ENCODE measurements at regions not wholly inside any gene's neighbourhood (a gene's known extent, or its start where the extent isn't known, plus 50 kb on each side); places are given as distances from the start of the nearest gene placed in this dataset.
"Not testable (repeated sequence)": the region's sequence is repeated elsewhere in the genome, so short reads cannot be mapped to it uniquely, and the experiment has no call there.

DNA sequence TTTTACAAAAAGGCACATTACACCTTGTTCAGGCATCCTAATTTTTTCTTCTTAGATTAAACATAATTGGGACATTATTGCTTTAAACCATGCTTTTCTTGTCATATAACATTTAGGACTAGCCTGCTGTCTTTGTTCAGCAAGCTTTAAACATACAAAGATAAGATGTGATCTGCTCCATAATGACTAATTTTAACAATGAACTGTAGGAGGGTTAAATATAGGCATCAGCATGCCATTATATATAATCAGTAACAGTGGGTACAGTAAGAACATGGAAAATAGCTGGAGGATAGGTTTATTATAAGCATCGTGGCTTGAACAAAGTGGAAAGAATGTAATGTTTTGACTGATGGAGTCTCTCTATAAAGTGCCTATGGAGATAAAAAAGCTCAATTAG is 661.7 kb downstream of the SLITRK6 start:
- Histone ChIP-seq H3K36me3 (ENCODE audit: control insufficient read depth in 2 of 2, insufficient read depth in 2 of 2, low read length in 2 of 2) (no peaks in the 10 kb centered on the region), H3K27ac (ENCODE audit: low read length) (no peak overlapping the region), H3K4me1 (ENCODE audit: control insufficient read depth, insufficient read depth, low read length) (no peaks in the 10 kb centered on the region), H3K27me3 (ENCODE audit: control insufficient read depth in 1 of 2, insufficient read depth in 2 of 2, low read length in 2 of 2) (no peaks in the 10 kb centered on the region), H3K9ac (ENCODE audit: low read length in 2 of 2) (no peak overlapping the region), H3K4me3 (ENCODE audit: low read length in 2 of 2) (no peak overlapping the region), H3K9me3 (ENCODE audit: control insufficient read depth in 2 of 2, low read length in 2 of 2) (no peaks in the 10 kb centered on the region)

DNA sequence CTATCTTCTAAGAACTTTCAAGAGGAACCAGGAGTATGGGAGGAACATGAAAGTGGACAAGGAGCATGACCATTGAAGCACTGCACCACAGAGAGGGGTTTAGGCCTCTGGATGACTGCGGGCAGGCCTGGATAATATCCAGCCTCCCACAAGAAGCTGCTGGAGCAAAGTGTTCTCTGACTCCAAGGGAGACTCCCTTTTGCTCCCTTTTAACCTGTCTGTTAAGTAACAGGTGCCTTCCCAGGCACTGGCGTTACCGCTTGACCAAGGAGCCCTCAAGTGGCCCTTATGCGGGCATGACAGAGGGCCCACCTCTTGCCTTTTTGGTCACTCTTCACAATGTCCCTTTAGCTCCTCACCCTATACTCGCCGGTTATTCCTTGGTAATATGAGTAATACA is 666.2 kb downstream of the SLITRK6 start:
- Histone ChIP-seq H3K27ac (ENCODE audit: low read length) (no peak overlapping the region), H3K4me1 (ENCODE audit: control insufficient read depth, insufficient read depth, low read length) (no peaks in the 10 kb centered on the region), H3K9me3 (ENCODE audit: control insufficient read depth in 2 of 2, low read length in 2 of 2) (no peaks in the 10 kb centered on the region), H3K27me3 (ENCODE audit: control insufficient read depth in 1 of 2, insufficient read depth in 2 of 2, low read length in 2 of 2) (no peaks in the 10 kb centered on the region), H3K4me3 (ENCODE audit: low read length in 2 of 2) (no peak overlapping the region), H3K9ac (ENCODE audit: low read length in 2 of 2) (no peak overlapping the region), H3K36me3 (ENCODE audit: control insufficient read depth in 2 of 2, insufficient read depth in 2 of 2, low read length in 2 of 2) (no peaks in the 10 kb centered on the region)

DNA sequence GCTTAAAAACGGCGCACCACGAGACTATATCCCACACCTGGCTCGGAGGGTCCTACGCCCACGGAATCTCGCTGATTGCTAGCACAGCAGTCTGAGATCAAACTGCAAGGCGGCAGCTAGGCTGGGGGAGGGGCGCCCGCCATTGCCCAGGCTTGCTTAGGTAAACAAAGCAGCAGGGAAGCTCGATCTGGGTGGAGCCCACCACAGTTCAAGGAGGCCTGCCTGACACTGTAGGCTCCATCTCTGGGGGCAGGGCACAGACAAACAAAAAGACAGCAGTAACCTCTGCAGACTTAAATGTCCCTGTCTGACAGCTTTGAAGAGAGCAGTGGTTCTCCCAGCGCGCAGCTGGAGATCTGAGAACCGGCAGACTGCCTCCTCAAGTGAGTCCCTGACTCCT is 675.7 kb downstream of the SLITRK6 start:
- H3K9me3 ChIP-seq (ENCODE audit: control insufficient read depth in 2 of 2, low read length in 2 of 2); H3K4me1 ChIP-seq (ENCODE audit: control insufficient read depth, insufficient read depth, low read length); H3K4me3 ChIP-seq (ENCODE audit: low read length in 2 of 2); H3K9ac ChIP-seq (ENCODE audit: low read length in 2 of 2); H3K36me3 ChIP-seq (ENCODE audit: control insufficient read depth in 2 of 2, insufficient read depth in 2 of 2, low read length in 2 of 2); H3K27ac ChIP-seq (ENCODE audit: low read length); H3K27me3 ChIP-seq (ENCODE audit: control insufficient read depth in 1 of 2, insufficient read depth in 2 of 2, low read length in 2 of 2): not testable (repeated sequence)

GRCh38 chr13:85108356-85108755 is 690.9 kb downstream of the SLITRK6 start:
- Histone ChIP-seq H3K4me3 (ENCODE audit: low read length in 2 of 2) (no peak overlapping the region), H3K9me3 (ENCODE audit: control insufficient read depth in 2 of 2, low read length in 2 of 2) (no peaks in the 10 kb centered on the region), H3K9ac (ENCODE audit: low read length in 2 of 2) (no peak overlapping the region), H3K27ac (ENCODE audit: low read length) (no peak overlapping the region), H3K4me1 (ENCODE audit: control insufficient read depth, insufficient read depth, low read length) (no peaks in the 10 kb centered on the region), H3K27me3 (ENCODE audit: control insufficient read depth in 1 of 2, insufficient read depth in 2 of 2, low read length in 2 of 2) (no peaks in the 10 kb centered on the region), H3K36me3 (ENCODE audit: control insufficient read depth in 2 of 2, insufficient read depth in 2 of 2, low read length in 2 of 2) (no peaks in the 10 kb centered on the region)

DNA sequence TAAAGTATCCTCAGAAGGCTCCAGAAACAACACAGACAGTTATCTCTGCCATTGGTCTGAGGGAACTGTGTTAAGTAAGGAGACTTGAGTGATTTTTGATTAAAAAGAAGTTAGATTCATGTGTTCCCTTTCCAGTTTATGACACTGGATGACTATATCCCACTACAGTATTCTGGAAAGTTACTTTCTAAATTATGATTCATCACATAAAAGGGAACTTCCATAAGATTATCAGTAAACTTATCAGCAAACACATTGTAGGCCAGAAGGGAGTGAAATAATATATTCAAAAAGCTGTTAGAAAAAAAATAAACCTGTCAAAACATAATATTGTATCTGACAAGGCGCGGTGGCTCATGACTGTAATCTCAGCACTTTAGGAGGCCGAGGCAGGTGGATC is 700.0 kb downstream of the SLITRK6 start:
- no peaks in the 10 kb centered on the region for H3K4me1 ChIP-seq (ENCODE audit: control insufficient read depth, insufficient read depth, low read length)
- H3K27me3 ChIP-seq (ENCODE audit: control insufficient read depth in 1 of 2, insufficient read depth in 2 of 2, low read length in 2 of 2): no peaks in the 10 kb centered on the region
- H3K9me3 ChIP-seq (ENCODE audit: control insufficient read depth in 2 of 2, low read length in 2 of 2): no peaks in the 10 kb centered on the region
- H3K27ac ChIP-seq (ENCODE audit: low read length): no peak overlapping the region
- no peaks in the 10 kb centered on the region for H3K36me3 ChIP-seq (ENCODE audit: control insufficient read depth in 2 of 2, insufficient read depth in 2 of 2, low read length in 2 of 2)
- no peak overlapping the region for H3K4me3 ChIP-seq (ENCODE audit: low read length in 2 of 2)
- no peak overlapping the region for H3K9ac ChIP-seq (ENCODE audit: low read length in 2 of 2)

GRCh38 chr13:85095418-85096272 is 703.6 kb downstream of the SLITRK6 start:
- Histone ChIP-seq H3K27ac (ENCODE audit: low read length) (no peak overlapping the region), H3K4me1 (ENCODE audit: control insufficient read depth, insufficient read depth, low read length) (no peaks in the 10 kb centered on the region), H3K4me3 (ENCODE audit: low read length in 2 of 2) (no peak overlapping the region), H3K36me3 (ENCODE audit: control insufficient read depth in 2 of 2, insufficient read depth in 2 of 2, low read length in 2 of 2) (no peaks in the 10 kb centered on the region), H3K9ac (ENCODE audit: low read length in 2 of 2) (no peak overlapping the region), H3K27me3 (ENCODE audit: control insufficient read depth in 1 of 2, insufficient read depth in 2 of 2, low read length in 2 of 2) (no peaks in the 10 kb centered on the region), H3K9me3 (ENCODE audit: control insufficient read depth in 2 of 2, low read length in 2 of 2) (no peaks in the 10 kb centered on the region)

DNA sequence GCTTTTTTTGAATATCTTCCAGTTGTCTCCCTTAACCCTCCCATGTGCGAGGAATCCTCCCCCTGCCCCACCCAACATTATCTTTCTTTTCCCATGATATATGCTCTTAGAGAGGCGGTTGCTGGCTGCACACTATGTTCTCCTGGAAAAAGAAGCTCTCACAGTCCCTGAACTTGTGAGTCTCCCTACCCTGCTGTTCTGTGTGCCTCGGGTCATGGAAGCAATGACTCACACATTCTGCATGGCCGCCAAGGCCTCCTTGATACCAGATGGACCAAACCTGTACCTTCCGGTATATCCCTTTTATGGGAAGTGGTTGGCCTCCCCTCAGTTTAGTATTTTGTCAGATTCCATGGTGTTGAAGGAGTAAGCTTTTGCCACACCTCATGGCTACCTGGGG is 705.4 kb downstream of the SLITRK6 start:
- Histone ChIP-seq H3K36me3 (ENCODE audit: control insufficient read depth in 2 of 2, insufficient read depth in 2 of 2, low read length in 2 of 2) (no peaks in the 10 kb centered on the region), H3K27me3 (ENCODE audit: control insufficient read depth in 1 of 2, insufficient read depth in 2 of 2, low read length in 2 of 2) (no peaks in the 10 kb centered on the region), H3K4me3 (ENCODE audit: low read length in 2 of 2) (no peak overlapping the region), H3K9ac (ENCODE audit: low read length in 2 of 2) (no peak overlapping the region), H3K27ac (ENCODE audit: low read length) (no peak overlapping the region), H3K9me3 (ENCODE audit: control insufficient read depth in 2 of 2, low read length in 2 of 2) (no peaks in the 10 kb centered on the region), H3K4me1 (ENCODE audit: control insufficient read depth, insufficient read depth, low read length) (no peaks in the 10 kb centered on the region)

DNA sequence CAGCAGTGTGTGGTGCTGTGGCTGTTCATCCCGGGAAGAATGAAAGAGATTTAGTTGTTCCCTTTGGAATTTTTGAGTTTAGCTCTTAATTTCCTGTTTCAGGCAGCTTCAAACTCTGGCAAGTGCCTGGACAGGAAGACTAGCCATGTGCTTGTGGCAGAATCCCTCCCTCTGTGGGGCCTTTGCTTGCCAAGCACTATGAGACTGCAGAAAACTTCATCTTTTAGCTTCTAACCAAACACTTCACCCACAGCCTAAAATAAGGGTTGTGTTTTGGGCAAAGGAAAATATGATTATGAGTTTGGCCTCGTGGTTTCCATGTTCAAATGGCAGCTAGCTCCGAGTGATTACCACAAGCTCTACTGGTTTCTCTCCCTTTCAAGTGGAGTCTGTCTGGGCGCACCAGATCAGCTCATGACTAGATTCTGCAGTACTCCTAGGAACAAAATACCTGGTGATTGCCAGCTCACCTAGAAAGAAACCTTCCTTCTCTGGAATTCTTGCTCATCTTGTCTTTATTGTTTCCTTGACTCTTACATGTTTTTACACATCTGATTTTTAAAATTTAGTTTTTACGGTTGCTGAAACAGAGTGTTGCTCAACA is 707.5 kb downstream of the SLITRK6 start:
- H3K27ac ChIP-seq (ENCODE audit: low read length): no peak overlapping the region
- no peaks in the 10 kb centered on the region for H3K27me3 ChIP-seq (ENCODE audit: control insufficient read depth in 1 of 2, insufficient read depth in 2 of 2, low read length in 2 of 2)
- H3K4me1 ChIP-seq (ENCODE audit: control insufficient read depth, insufficient read depth, low read length): no peaks in the 10 kb centered on the region
- H3K9ac ChIP-seq (ENCODE audit: low read length in 2 of 2): no peak overlapping the region
- no peaks in the 10 kb centered on the region for H3K36me3 ChIP-seq (ENCODE audit: control insufficient read depth in 2 of 2, insufficient read depth in 2 of 2, low read length in 2 of 2)
- no peak overlapping the region for H3K4me3 ChIP-seq (ENCODE audit: low read length in 2 of 2)
- no peaks in the 10 kb centered on the region for H3K9me3 ChIP-seq (ENCODE audit: control insufficient read depth in 2 of 2, low read length in 2 of 2)

DNA sequence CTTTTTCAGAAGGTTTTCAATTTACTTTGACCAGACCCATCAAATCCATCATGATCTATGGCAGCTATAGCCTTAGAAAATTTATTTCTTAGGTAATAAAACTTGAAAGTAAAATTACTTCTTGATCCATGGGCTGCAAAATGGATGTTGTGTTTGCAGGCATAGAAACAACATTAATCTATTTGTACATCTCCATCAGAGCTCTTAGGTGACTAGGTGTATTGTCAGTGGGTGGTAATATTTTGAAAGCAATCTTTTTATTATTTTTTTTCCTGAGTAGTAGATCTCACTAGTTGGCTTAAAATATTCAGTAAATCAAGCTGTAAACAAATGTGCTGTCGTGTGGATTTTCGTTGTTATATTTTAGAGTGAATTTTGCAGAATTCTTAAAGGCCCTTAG is 710.0 kb downstream of the SLITRK6 start:
- no peaks in the 10 kb centered on the region for H3K27me3 ChIP-seq (ENCODE audit: control insufficient read depth in 1 of 2, insufficient read depth in 2 of 2, low read length in 2 of 2)
- H3K4me3 ChIP-seq (ENCODE audit: low read length in 2 of 2): no peak overlapping the region
- no peaks in the 10 kb centered on the region for H3K9me3 ChIP-seq (ENCODE audit: control insufficient read depth in 2 of 2, low read length in 2 of 2)
- H3K27ac ChIP-seq (ENCODE audit: low read length): no peak overlapping the region
- no peak overlapping the region for H3K9ac ChIP-seq (ENCODE audit: low read length in 2 of 2)
- H3K4me1 ChIP-seq (ENCODE audit: control insufficient read depth, insufficient read depth, low read length): no peaks in the 10 kb centered on the region
- H3K36me3 ChIP-seq (ENCODE audit: control insufficient read depth in 2 of 2, insufficient read depth in 2 of 2, low read length in 2 of 2): no peaks in the 10 kb centered on the region

- Histone ChIP-seq H3K36me3 (ENCODE audit: control insufficient read depth in 2 of 2, insufficient read depth in 2 of 2, low read length in 2 of 2) (no peaks in the 10 kb centered on the region), H3K4me3 (ENCODE audit: low read length in 2 of 2) (no peak overlapping the region), H3K9ac (ENCODE audit: low read length in 2 of 2) (no peak overlapping the region)
These were observed 718.5 kb downstream of the SLITRK6 start for GRCh38 chr13:85080691-85081090.

DNA sequence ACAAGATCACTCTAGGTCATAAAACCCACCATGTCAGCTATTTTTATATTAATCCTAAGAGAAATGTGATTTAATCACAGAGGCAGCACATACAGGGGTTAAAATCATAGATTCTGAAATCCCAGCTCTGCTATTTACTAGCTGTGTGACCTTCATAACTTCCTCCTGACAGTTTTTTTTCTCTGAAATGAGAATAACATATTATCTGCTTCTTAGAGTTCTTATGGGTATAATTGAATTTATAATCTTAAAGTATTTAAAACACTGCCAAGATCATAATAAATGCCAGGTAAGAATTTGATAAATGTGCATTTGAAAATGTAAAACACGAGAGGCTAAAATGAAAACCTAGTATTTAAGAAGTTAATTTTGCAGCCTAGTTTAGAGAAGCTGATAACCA is 722.9 kb downstream of the SLITRK6 start:
- H3K27ac ChIP-seq (ENCODE audit: low read length): no peak overlapping the region
- no peak overlapping the region for H3K4me3 ChIP-seq (ENCODE audit: low read length in 2 of 2)
- no peak overlapping the region for H3K9ac ChIP-seq (ENCODE audit: low read length in 2 of 2)
- H3K9me3 ChIP-seq (ENCODE audit: control insufficient read depth in 2 of 2, low read length in 2 of 2): no peaks in the 10 kb centered on the region
- no peaks in the 10 kb centered on the region for H3K36me3 ChIP-seq (ENCODE audit: control insufficient read depth in 2 of 2, insufficient read depth in 2 of 2, low read length in 2 of 2)
- H3K4me1 ChIP-seq (ENCODE audit: control insufficient read depth, insufficient read depth, low read length): no peaks in the 10 kb centered on the region
- no peaks in the 10 kb centered on the region for H3K27me3 ChIP-seq (ENCODE audit: control insufficient read depth in 1 of 2, insufficient read depth in 2 of 2, low read length in 2 of 2)

More at GRCh38 chr13:85080691-85081090, 718.5 kb downstream of the SLITRK6 start:
- H3K27me3 ChIP-seq (ENCODE audit: control insufficient read depth in 1 of 2, insufficient read depth in 2 of 2, low read length in 2 of 2): no peaks in the 10 kb centered on the region
- no peaks in the 10 kb centered on the region for H3K9me3 ChIP-seq (ENCODE audit: control insufficient read depth in 2 of 2, low read length in 2 of 2)
- no peak overlapping the region for H3K27ac ChIP-seq (ENCODE audit: low read length)
- no peaks in the 10 kb centered on the region for H3K4me1 ChIP-seq (ENCODE audit: control insufficient read depth, insufficient read depth, low read length)

Data from stomach smooth muscle (tissue), 2 donors.